ENCODE measurements at regions not wholly inside any gene's neighbourhood (a gene's known extent, or its start where the extent isn't known, plus 50 kb on each side); places are given as distances from the start of the nearest gene placed in this dataset.

DNA sequence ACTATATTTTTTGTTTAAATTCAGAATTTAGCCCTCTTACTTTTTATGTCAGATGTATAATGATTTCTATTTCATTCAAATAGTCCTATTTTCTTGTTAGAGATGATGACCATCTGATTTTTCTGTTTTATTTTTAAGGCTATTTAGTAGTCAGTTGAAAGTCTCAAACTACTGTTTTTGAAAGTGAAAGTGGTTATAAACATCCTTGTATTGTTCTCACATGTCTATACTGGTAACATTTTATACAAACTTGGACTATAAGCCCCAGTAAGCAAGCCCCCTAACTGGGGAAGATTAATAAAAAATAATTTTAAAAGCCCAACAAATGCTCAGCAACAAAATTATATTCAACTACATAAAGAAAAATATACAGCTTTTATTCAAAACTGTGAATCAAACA lies 271.3 kb upstream of the RGS18 start:
- DNase-seq (ENCODE audit: low spot score), result no peak

DNA sequence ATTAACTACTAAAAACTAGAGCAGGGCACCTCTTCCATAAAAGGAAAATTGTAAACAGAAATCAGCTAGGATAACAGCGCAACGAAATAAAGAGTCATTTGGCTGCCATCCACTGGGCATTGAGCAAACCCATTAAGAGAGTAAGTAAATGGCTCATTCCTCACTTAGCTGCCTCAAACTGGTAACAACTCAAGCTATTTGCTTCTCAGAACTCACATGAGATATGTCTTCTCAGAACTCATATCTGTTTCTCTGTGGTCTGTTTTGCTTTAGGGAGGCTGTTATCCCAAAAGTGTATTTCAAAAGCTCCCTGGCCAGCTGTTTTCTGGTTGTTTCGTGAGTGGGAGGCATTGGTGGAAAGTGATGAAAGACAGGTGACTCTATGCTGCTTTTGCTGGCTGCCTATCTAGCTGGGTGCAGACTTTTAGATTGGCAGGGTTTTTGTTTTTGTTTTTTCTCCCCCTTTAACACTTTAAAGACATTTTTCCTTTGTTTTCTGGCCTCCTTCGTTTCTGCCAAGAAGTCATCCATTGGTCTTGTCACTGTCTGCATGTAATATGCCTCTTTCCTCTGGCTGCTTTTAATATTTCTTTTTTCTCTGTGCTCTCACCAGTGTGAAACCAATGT lies 269.2 kb upstream of the RGS18 start:
- DNase-seq (ENCODE audit: low spot score), result no peak

DNA sequence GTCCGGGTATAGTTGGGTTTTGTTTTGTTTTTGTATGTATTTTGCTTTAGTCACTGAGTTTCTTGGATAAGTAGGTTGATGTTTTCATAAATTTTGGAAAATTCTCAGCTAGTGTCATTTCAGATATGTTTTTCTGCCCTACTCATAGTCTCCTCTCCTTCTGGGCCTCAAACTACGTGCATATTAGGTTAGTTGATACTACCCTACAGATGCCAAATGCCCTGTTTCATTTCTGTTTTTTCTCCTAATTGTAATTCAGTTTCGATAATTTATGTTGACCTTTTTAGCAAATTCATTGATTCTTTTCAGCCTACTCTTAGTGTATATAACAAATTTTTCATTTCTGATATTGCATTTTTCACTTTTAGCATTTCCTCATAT lies 268.6 kb upstream of the RGS18 start:
- no peak for DNase-seq (ENCODE audit: low spot score)

DNA sequence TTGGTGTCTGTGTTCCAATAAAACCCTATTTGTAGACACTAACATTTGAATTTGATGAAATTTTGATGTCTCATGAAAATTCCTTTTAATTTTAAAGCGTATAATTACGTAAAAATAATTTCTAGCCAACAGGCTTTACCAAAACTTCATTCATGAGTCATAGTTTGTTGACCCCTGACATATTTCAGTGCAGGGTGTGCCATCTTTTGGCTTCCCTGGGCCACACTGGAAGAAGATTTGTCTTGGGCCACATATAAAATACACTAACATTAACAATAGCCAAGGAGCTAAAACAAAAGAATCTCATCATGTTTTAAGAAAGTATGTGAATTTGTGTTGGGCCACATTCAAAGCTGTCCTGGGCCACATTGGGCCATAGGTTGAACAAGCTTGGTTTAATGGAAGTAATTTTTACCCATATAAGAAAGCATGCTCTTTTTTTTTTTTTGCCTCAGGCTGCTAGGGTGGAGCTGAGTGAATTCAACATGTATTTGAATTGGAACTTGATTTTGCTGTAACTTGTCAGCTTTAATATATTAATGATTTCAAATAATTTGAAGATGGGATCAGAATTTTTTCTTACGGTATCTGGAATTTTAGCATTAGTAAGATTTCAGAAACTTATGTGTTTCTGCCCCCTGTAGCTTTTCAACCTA lies 267.7 kb upstream of the RGS18 start:
- DNase-seq (ENCODE audit: low spot score), result no peak

DNA sequence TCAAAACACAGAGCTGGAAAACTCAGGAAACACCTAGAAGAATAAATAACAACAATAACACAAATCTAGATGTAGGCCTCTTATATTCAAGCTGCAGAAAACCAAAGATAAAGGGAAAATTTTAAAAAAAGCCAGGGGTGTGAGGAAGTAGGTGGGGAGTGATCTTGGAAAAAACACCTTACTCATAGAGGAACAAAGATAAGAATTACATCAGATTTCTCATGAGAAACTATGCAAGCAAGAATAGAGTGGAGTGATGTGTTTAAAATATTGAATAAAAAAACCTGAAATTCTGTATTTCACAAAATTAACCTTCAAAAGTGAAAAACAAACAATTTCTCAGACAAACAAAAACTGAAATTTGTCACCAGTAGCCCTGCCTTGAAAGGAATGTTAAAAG lies 265.5 kb upstream of the RGS18 start:
- no peak for DNase-seq (ENCODE audit: low spot score)

DNA sequence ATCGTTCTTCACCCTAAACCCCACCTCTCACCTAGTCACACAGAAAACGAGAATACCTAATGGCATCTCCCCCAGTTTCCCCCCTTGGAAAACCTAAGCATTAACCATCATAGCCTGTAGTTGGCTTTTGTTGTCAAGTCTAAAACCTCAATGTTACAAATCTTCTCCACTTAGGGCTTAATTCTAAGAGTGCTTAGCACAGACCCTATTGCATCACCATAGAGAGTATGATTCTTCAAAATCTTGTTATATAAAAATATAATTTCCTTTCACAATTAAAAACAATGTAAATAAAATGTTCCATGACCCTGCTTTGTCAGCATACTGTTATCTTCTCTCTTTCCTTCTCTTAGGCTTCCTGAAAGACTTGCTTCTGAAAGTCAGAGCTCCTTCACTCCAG lies 263.2 kb upstream of the RGS18 start:
- DNase-seq (ENCODE audit: low spot score), result no peak

DNA sequence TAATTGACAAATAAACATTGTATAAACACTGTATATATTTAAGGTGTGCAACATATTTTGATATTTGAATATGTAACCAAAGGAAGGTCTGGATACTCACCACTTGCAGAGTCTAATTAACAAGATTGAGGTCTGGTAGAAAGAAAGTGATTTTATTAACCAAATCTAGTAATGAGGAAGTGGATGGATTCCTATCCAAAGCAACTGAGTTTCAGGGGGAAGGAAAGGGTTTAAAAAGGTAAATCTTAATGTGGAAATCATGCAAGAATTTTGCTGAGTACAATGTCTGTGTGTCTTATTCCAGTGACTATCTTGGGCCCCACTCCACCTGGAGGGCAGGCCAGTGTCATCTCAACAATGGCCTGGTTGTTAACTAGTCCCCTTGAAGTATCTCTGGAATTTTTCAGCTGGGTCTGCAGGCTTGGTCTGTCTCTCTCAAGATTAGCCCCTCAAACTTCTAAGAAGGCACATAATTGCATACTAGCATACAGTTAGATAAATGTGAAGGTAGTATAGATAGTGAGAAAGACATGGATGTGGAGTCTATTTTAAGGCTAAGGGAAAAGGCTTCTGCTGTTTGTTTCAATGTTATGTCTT lies 262.7 kb upstream of the RGS18 start:
- no peak for DNase-seq (ENCODE audit: low spot score)

DNA sequence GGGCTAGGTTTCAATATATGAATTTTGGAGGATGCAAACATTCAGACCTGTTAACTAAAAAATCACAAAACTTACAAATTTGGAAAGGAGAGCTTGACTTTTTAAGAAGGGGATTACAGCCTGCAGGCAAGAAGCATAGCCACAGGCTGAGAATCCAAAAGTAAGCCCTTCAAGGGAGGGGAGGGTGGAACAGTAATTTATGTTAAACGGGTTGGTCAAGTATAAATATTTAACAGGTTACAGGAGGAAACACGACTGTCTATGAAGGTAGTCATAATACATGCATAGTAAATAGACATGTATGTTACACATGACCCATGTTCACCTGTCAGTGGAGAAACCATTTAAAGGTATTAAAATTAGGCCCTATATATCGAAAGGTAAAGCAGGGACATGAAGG lies 261.1 kb upstream of the RGS18 start:
- DNase-seq (ENCODE audit: low spot score), result no peak

DNA sequence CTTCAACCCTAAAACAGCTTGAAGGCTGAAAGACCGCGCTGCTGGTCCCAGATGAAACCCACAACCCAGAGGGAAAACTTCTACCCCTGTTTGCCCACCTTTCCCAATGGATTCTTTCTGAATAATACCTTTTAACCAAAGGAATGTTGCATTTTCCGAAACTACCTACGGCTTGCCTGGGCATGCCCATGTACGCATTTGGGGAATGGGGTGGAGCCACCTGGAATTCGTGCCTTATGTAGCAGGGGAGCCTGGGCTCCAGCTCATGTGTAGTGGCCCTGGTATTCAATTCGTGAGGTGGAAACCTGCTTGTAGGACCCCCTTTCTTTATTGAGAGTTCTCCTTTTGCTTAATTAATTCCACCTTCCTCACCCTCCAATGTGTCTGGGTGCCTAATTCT lies 256.6 kb upstream of the RGS18 start:
- no peak for DNase-seq (ENCODE audit: low spot score)

DNA sequence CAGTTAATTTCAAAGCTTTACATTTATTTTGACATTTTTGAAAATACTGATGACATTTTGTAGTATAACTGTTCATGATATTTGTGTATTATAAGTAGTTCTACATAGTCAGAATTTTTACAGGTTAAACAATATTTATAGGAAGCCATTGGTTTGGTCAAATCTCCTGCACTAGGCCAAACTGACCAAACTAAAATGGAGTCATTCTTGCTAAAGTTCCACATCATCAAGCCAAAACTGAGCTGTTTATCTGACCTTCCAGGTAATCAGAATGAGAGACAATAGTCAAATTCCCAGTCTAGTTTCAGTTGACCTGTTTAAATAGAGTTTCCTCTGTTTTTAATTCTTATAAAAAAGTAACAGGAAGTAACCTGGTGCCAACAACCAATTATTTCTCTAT lies 253.3 kb upstream of the RGS18 start:
- no peak for DNase-seq (ENCODE audit: low spot score)

DNA sequence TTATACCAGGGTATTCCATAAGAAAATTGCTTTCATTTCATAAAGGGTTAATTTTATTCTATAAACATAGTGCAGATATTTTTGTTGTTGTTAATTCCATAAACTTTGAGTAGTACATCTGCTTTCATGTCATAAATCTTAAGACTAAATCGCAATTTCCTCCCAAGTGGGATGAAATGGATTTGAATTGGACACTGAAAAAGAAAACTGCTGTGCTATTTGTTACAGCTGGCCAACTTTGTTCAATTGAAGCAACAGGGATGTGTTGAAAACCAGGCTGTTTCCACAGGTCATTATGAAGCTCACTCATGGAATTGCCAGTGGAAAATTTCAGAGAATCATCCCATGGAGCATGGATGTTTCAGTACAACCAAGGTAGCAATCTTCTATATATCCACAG lies 252.5 kb upstream of the RGS18 start:
- no peak for DNase-seq (ENCODE audit: low spot score)

DNA sequence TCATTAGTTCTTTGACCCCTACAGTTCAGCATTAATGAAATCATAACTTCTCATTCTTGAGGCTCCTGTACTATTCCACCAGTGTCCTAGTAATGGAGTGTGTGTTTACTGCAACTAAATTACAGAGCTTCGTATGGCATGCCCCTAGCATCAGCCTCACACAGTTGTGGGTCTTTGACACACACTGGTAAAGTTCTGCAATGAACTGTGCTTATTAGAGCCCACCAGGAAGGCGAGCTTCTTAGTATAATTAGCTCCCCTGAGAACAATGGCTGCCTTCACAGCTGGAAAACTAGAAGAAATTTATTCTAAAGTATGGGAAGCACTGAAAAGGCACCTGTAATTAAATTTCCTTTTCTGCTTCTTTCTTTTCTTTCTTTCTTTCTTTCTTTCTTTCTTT lies 251.1 kb upstream of the RGS18 start:
- no peak for DNase-seq (ENCODE audit: low spot score)

DNA sequence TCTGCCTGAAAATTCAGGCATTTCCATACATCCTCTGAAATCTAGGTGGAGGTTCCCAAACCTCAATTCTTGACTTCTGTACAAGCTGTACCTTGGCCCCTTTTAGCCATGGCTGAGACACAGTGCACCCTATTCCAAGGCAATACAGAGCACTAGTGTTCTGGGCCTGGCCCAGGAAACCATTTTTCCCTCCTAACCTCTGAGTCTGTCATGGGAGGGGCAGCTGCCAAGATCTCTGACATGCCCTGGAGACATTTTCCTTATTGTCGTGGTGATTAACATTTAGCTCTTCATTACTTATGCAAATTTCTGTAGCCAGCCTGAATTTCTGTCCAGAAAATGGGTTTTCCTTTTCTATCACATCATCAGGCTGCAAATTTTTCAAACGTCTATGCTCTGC lies 248.0 kb upstream of the RGS18 start:
- DNase-seq (ENCODE audit: low spot score), result no peak

DNA sequence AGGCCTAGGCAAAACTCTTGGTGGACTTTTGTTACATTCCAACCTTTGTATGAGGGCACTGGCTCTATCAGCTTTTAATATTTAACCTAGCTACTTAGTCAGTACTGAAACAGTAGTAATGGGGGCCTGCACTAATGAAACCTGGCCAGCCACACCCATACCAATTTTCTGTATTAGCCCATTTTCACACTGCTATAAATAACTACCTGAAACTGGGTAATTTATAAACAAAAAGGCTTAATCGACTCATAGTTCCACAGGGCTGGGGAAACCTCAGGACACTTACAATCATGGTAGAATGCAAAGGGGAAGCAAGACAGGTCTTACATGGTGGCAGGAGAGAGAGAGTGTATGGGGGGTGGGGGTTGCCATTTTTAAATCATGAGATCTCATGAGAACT lies 245.7 kb upstream of the RGS18 start:
- DNase-seq (ENCODE audit: low spot score), result no peak

DNA sequence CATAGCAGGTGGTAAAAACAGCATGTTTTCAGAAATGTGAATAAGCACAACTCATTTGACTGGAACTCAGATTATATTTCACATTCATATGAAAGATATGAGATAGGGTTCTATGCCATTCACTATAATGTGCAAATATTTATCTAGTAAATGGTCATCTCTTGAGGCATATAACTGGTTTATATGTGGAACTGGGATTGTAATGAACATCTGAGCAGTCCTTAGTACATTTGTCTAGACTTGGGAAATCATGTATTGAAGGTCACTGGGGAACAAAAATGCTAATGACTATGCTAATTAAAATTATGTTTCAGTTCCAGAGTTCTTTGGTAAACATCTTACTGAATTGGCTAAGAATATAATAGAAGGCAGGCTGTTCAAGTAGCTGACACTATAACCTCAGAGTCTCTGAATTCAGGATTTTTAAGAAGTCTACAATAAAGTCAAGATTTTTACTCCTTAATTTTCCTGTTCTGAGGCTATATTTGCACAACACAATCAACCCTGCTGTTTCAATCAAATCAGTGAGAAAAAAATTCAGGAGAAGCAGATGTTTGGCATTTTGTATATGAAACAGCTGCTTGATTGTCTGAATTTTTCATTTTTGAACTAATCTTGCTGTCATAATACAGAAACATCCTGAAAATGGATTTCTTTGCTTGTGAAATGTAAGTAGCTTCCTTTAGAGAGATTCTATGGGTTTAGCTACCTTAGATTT lies 244.8 kb upstream of the RGS18 start:
- DNase-seq (ENCODE audit: low spot score), result no peak

DNA sequence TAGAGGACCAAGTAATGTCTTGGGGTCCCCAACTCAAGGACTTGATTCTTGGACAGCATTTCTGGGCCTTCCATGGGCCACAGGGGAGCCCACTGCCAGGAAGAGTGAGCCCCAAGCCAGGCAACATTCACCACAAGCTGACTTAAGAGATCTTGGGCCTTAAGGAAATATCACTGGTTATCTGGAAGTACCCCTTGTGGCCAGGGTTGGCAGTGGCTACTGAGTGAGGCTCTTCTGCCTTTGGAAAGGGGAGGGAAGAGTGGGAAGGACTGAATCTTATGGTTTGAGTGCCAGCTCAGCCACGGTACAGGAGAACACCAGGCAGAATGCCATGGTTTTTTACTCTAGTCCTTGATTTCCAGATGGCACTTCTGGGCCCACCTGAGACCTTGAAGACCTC lies 228.9 kb upstream of the RGS18 start:
- DNase-seq (ENCODE audit: low spot score), result no peak

DNA sequence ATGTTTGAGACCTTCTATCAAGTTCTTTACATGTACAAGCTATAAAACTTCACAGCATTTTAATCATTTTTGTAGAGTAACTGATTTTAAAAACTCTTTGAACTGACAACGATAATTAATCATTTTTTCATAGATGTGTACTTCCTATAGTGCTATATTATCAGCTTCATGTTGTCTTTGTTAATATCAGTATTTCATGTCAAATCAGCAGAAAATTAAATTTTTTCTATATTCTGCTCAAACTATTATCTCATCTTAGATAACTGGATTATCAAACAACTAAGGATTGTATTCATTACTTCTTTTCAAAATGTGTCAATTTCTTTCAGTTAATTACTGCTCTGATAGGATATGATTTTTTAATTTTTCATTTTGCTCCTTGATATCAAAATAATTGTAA lies 214.6 kb upstream of the RGS18 start:
- DNase-seq (ENCODE audit: low spot score), result no peak

DNA sequence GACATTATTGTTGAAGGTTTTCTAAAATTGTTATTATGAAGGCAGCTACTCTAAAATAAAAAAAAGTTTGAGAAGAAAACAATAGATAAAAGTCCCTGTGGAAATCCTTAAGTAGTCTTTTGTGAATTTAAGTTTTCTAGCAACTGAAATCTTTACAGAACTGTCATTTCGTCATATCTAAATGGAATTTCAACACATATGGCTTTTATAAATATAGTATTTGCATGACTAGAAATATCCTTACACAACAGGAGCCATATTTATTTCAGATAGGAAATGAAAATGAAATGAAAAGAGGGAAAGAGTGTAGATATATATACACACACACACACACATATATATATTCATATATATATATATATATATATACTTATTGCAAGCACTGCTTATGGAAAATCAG lies 204.7 kb upstream of the RGS18 start:
- DNase-seq (ENCODE audit: low spot score), result no peak

DNA sequence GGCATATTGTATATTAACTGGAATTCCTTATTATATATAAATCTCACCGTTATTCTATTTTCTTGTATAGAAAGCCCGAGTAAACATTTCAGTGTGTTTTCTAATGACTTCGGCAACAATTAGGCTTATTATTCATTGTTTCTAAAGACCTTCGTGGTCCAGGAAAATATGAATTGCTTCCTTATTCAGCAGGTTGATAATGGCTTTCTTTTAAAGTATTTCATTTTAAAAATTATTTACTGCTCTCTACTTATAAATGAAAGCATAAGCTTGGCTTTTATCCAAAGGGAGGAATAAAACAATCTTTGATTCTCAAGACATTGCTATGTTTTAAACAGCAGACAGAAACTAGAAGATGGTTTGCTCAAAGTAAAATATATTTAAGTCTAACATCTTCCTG lies 198.4 kb upstream of the RGS18 start:
- no peak for DNase-seq (ENCODE audit: low spot score)

DNA sequence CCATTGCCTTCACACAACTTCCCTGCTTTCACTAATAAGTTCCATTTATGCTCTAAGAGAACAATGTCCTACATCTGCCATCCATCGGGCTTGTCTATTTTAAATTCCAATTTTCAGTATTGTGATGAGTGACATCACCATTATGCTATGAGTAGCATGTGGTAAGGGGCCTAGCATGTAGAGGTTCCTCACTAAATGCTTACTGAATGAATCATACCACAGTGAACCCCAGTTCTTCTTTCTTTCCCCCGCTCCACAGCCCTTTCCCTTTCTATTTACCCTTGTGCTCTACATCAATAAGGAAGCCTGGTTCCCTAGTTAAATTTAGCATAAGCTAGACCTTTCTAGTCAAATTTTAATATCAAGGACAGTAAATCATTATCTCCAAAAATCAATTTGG lies 195.0 kb upstream of the RGS18 start:
- no peak for DNase-seq (ENCODE audit: low spot score)

DNA sequence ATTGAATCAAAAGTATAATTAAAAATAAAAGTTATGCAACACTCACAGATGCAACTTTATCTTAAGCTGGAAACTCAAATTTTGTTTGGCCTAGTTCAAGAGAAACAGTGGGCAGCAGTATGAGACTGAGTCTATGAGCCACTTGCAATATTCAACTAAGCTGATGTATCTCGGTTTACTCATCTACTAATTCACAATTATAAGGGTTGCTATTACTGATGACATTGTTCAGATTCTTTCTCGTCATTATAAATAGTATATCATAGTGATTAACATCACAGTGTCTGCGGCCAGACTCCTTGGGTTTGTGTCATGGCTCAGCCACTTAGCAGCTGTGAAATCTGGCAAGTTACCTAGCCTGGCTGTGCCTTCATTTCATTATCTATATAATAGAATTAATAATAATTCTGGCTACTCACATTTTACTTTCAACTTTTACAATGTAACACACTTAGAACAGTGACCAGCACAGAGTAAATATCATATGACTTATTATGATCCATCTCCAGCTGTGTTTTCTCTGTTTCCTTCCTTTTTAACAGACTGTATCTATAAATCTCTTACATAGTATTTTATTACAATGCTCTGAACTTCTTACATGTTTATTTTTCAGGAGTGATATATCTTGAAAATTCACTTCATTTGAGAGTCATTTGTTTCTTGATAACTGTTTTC lies 194.3 kb upstream of the RGS18 start:
- DNase-seq (ENCODE audit: low spot score), result no peak

DNA sequence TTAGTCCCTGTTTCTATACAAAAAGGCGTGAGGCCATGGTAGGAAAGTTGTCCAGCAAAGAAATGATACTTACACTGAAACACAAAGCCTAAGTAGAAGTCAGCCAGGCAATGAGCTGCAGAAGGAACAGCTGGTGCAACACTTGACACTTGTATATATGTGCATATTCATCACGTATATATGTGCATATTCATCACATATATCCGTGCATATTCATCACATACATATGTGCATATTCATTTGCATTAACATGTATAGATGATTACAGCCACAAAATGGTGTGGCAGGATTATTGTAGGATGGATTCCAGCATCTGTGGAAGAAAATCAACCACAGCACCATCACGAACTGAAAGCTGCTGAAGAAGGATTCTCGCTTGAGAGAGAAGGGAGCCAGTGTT lies 189.0 kb upstream of the RGS18 start:
- DNase-seq (ENCODE audit: low spot score), result no peak

All from HT-29 (cell line).